ENCODE measurements at regions not wholly inside any gene's neighbourhood (a gene's known extent, or its start where the extent isn't known, plus 50 kb on each side); places are given as distances from the start of the nearest gene placed in this dataset.
A peak's percentile ranks its signal among the peaks of the same experiment; 100 is the strongest.

DNA sequence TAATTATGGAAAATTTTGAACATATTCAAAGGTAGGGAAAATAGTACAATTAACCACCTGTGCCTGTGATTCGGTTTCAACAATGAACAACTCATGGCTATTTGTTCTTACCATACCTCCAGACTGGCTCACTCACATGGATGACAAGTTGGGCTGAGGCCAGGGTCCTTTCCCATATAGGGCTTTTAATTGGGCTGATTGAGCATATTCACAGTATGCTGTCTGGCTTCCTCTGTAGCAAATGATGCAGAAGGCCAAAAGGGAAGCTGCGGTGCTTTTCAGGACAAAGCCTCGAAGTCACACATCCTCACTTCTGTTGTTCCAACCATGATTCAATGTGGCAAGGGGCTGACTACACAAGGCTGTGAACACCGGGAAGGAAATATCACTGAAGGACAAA, 297.5 kb upstream of the SLC16A7 start:
- Histone ChIP-seq H3K27me3 (ENCODE audit: insufficient read depth, low read length) (no peaks in the 10 kb centered on the region), H3K4ac (ENCODE audit: low read depth, low read length) (no peak overlapping the region), H3K23me2 (ENCODE audit: insufficient read length, low read depth, low read length, poor library complexity, severe bottlenecking) (no peaks in the 10 kb centered on the region), H4K20me1 (ENCODE audit: control insufficient read depth, insufficient read depth, insufficient read length) (no peaks in the 10 kb centered on the region), H3K9ac (ENCODE audit: extremely low read depth, insufficient read length, low read length) (no peak overlapping the region), H3K27ac (ENCODE audit: insufficient read length, low read depth, low read length) (no peak overlapping the region), H2BK5ac (ENCODE audit: insufficient read length, low read length) (no peak overlapping the region), H3K18ac (ENCODE audit: insufficient read length, low read depth, low read length) (no peak overlapping the region), H3K79me1 (ENCODE audit: insufficient read depth, low read depth, low read length, poor library complexity, severe bottlenecking) (no peaks in the 10 kb centered on the region), H2AFZ (ENCODE audit: low read length) (no peak overlapping the region), H2BK15ac (ENCODE audit: low read depth, low read length) (no peak overlapping the region), H3K9me3 (ENCODE audit: control insufficient read depth, low read depth, low read length) (no peaks in the 10 kb centered on the region), H3K4me2 (ENCODE audit: insufficient read depth, insufficient read length, low read length) (no peak overlapping the region), H2BK12ac (ENCODE audit: insufficient read length, low read depth, low read length) (no peak overlapping the region), H3T11ph (ENCODE audit: low read length) (no peak overlapping the region), H3K23ac (ENCODE audit: insufficient read length, low read depth, low read length) (no peak overlapping the region), H4K8ac (replicated peaks; ENCODE audit: insufficient read length, low read depth, low read length) (no peak overlapping the region), H4K5ac (ENCODE audit: insufficient read length, low read depth, low read length) (no peak overlapping the region), H2AK5ac (ENCODE audit: insufficient read length, low read length) (no peak overlapping the region), H2BK20ac (ENCODE audit: low read depth, low read length, poor library complexity, severe bottlenecking) (no peak overlapping the region), H3K14ac (ENCODE audit: insufficient read depth, low read length) (no peak overlapping the region), H2BK120ac (ENCODE audit: low read depth, low read length, poor library complexity, severe bottlenecking) (no peak overlapping the region), H3K56ac (ENCODE audit: insufficient read length, low read depth, low read length) (no peak overlapping the region), H3K4me1 (ENCODE audit: insufficient read depth, low read length) (no peaks in the 10 kb centered on the region), H4K91ac (ENCODE audit: insufficient read length, low read depth, low read length) (no peak overlapping the region), H3K79me2 (ENCODE audit: insufficient read depth, low read length) (no peaks in the 10 kb centered on the region)
- no peaks in the 10 kb centered on the region for H3K4me1 Mint-ChIP-seq
- no peak for DNase-seq
- no CpG with 5 or more reads among the region's 4 CpGs for whole genome bisulfite sequencing (ENCODE audit: extremely low coverage, insufficient read length, low lambda C conversion rate)
- peaks cover 16 to 26% (median 26%) of the 10 kb centered on the region in 3 experiments for H3K36me3 Mint-ChIP-seq (ENCODE audit: insufficient read depth in 1 of 3, low read depth in 3 of 3)
- peaks cover 9 to 30% of the 10 kb centered on the region in 2 experiments; a peak in 4 of 5 replicates for H3K9me3 Mint-ChIP-seq
- H3K27me3 Mint-ChIP-seq (ENCODE audit: low read depth) = peaks cover 10% of the 10 kb centered on the region; the same call in 1 of the 2 replicates
- H3K27ac Mint-ChIP-seq = peak overlapping the region in 1 of 3 experiments; percentile 79; a peak in 1 of 7 replicates
- no peak overlapping the region for H3K4me3 Mint-ChIP-seq
- TF ChIP-seq, protein P1, sequence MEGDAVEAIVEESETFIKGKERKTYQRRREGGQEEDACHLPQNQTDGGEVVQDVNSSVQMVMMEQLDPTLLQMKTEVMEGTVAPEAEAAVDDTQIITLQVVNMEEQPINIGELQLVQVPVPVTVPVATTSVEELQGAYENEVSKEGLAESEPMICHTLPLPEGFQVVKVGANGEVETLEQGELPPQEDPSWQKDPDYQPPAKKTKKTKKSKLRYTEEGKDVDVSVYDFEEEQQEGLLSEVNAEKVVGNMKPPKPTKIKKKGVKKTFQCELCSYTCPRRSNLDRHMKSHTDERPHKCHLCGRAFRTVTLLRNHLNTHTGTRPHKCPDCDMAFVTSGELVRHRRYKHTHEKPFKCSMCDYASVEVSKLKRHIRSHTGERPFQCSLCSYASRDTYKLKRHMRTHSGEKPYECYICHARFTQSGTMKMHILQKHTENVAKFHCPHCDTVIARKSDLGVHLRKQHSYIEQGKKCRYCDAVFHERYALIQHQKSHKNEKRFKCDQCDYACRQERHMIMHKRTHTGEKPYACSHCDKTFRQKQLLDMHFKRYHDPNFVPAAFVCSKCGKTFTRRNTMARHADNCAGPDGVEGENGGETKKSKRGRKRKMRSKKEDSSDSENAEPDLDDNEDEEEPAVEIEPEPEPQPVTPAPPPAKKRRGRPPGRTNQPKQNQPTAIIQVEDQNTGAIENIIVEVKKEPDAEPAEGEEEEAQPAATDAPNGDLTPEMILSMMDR (conservative IDR thresholded peaks at IDR 0.05) = no peak
